HG03378 (cell line): ENCODE measurements at regions not wholly inside any gene's neighbourhood (a gene's known extent, or its start where the extent isn't known, plus 50 kb on each side); places are given as distances from the start of the nearest gene placed in this dataset.

Source experiments
- ATAC-seq: cut with Tn5 transposase; IDR thresholded peaks from one replicate; pipeline ENCODE4 v1.9.1; 2021; ENCODE audit warnings: mild to moderate bottlenecking, moderate library complexity; ENCODE audit not compliant: unreplicated experiment

GRCh38 chr19:28948026-28948425 is 264.9 kb downstream of the UQCRFS1 start:
- ATAC-seq = no peak

- ATAC-seq = no peak
Observed at GRCh38 chr19:28943651-28944050, 269.3 kb downstream of the UQCRFS1 start.

GRCh38 chr19:28941833-28942232 is 271.1 kb downstream of the UQCRFS1 start:
- no peak for ATAC-seq

GRCh38 chr19:28940751-28941500 is 272.0 kb downstream of the UQCRFS1 start:
- ATAC-seq = no peak

- no peak for ATAC-seq
Observed at GRCh38 chr19:28939236-28939635, 273.7 kb downstream of the UQCRFS1 start.

- no peak for ATAC-seq
Observed at GRCh38 chr19:28936001-28936400, 276.9 kb downstream of the UQCRFS1 start.

- ATAC-seq = no peak
Observed at GRCh38 chr19:28934631-28935030, 278.3 kb downstream of the UQCRFS1 start.

- ATAC-seq = no peak
Observed at GRCh38 chr19:28933039-28933438, 279.9 kb downstream of the UQCRFS1 start.

GRCh38 chr19:28932446-28932845 is 280.5 kb downstream of the UQCRFS1 start:
- no peak for ATAC-seq

GRCh38 chr19:28929006-28929405 is 283.9 kb downstream of the UQCRFS1 start:
- ATAC-seq = no peak

GRCh38 chr19:28927456-28927855 is 285.5 kb downstream of the UQCRFS1 start:
- ATAC-seq = no peak

GRCh38 chr19:28920269-28921066 is 292.5 kb downstream of the UQCRFS1 start:
- no peak for ATAC-seq

- no peak for ATAC-seq
Observed at GRCh38 chr19:28917621-28918020, 295.3 kb downstream of the UQCRFS1 start.

GRCh38 chr19:28915737-28916460 is 297.1 kb downstream of the UQCRFS1 start:
- ATAC-seq = no peak

- no peak for ATAC-seq
Observed at GRCh38 chr19:28915202-28915601, 297.7 kb downstream of the UQCRFS1 start.

GRCh38 chr19:28914173-28914572 is 298.8 kb downstream of the UQCRFS1 start:
- ATAC-seq = no peak

GRCh38 chr19:28913626-28914025 is 299.3 kb downstream of the UQCRFS1 start:
- no peak for ATAC-seq

GRCh38 chr19:28908941-28909340 is 304.0 kb downstream of the UQCRFS1 start:
- ATAC-seq = no peak

GRCh38 chr19:28907534-28907933 is 305.4 kb downstream of the UQCRFS1 start:
- no peak for ATAC-seq

GRCh38 chr19:28905996-28906395 is 307.0 kb downstream of the UQCRFS1 start:
- ATAC-seq = no peak

GRCh38 chr19:28899703-28900102 is 313.2 kb downstream of the UQCRFS1 start:
- no peak for ATAC-seq

GRCh38 chr19:28898249-28898648 is 314.7 kb downstream of the UQCRFS1 start:
- ATAC-seq = no peak
